Sigmoid colon (tissue), 4 donors: ENCODE measurements at regions not wholly inside any gene's neighbourhood (a gene's known extent, or its start where the extent isn't known, plus 50 kb on each side); places are given as distances from the start of the nearest gene placed in this dataset.

Experiments
- CTCF ChIP-seq, 4 experiments: fragments of 450-650 bp in 3 of 4; fragments of 200-600 bp in 1 of 4; IDR thresholded peaks; one replicate each; pipeline ENCODE4 v1.5.1; 2016 to 2019; ENCODE audit warnings: antibody characterized with exemption in 4 of 4, mild to moderate bottlenecking in 3 of 4, moderate library complexity in 2 of 4
- EP300 ChIP-seq, 4 donors: sonication (generic); formaldehyde crosslinking; IDR thresholded peaks; one replicate each; pipeline ENCODE4 v1.6.1; 2017; ENCODE audit warnings: antibody characterized with exemption in 4 of 4
- POLR2AphosphoS5 ChIP-seq, 4 donors: sonication (generic); formaldehyde crosslinking; IDR thresholded peaks; one replicate each; pipeline ENCODE4 v1.6.1; 2017; ENCODE audit warnings: antibody characterized with exemption in 4 of 4

GRCh38 chr2:126041391-126042047 lies 614.4 kb upstream of the GYPC start:
- TF ChIP-seq CTCF (IDR thresholded peaks at IDR 0.05) (no peak), EP300 (IDR thresholded peaks at IDR 0.05) (no peak), POLR2AphosphoS5 (IDR thresholded peaks at IDR 0.05) (no peak)
